ENCODE measurements at regions not wholly inside any gene's neighbourhood (a gene's known extent, or its start where the extent isn't known, plus 50 kb on each side); places are given as distances from the start of the nearest gene placed in this dataset.

DNA sequence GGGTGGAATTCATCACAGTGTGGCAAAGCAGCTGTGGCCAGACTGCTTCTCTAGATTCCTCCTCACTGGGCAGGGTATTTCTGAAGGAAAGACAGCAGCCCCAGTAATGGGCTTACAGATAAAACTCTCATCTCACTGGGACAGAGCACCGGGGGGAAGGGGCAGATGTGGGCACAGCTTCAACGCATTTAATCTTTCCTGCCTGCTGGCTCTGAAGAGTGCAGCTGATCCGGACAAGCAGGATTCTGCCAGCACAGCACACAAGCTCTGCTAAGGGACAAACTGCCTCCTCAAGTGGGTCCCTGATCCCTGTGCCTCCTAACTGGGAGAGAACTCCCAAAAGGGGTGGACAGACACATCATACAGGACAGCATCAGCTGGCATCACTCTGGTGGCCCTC, 779.9 kb upstream of the CNTNAP5 start:
- H3K36me3 ChIP-seq (ENCODE audit: control insufficient read depth, insufficient read depth, low read length) = no peaks in the 10 kb centered on the region
- no peaks in the 10 kb centered on the region for H3K27me3 ChIP-seq (ENCODE audit: control insufficient read depth, insufficient read depth, low read length)
- TF ChIP-seq, protein P1, sequence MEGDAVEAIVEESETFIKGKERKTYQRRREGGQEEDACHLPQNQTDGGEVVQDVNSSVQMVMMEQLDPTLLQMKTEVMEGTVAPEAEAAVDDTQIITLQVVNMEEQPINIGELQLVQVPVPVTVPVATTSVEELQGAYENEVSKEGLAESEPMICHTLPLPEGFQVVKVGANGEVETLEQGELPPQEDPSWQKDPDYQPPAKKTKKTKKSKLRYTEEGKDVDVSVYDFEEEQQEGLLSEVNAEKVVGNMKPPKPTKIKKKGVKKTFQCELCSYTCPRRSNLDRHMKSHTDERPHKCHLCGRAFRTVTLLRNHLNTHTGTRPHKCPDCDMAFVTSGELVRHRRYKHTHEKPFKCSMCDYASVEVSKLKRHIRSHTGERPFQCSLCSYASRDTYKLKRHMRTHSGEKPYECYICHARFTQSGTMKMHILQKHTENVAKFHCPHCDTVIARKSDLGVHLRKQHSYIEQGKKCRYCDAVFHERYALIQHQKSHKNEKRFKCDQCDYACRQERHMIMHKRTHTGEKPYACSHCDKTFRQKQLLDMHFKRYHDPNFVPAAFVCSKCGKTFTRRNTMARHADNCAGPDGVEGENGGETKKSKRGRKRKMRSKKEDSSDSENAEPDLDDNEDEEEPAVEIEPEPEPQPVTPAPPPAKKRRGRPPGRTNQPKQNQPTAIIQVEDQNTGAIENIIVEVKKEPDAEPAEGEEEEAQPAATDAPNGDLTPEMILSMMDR (IDR thresholded peaks at IDR 0.05; ENCODE audit: insufficient read depth, low read length, poor library complexity, severe bottlenecking) = no peak
- H3K4me3 ChIP-seq (ENCODE audit: low read depth, low read length) = no peak overlapping the region
- DNase-seq (ENCODE audit: low read depth) = no peak

DNA sequence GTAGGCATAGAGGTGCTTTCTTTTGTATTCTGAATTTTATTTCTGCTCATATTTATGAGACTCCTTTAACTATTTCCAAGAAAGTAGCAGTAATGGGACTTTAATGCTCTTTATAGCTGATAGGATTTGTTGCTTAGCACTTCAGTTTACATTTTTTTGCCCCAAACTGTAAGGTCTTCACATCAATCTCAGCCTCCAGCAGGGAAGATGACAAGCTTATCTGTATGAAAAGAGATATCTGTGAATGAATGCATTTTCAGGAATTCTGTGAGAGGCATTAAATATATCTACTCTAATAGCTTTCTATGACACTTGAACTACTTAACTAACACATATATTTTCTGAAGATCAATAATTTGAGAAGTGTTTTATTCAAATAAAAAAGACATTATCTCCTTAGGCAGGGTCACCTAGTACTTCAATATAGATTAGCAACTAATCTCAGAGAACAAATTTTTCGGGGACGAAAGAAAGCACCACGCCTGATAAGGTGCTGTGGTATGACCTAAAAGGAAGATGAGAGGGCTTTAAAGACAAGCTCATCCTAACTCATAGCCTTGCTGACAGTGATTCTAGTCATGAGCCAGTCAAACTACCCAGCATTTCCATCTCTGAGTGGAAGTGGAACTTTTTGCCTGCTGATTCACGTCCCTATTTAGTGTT, 766.1 kb upstream of the CNTNAP5 start:
- no peak overlapping the region for H3K4me3 ChIP-seq (ENCODE audit: low read depth, low read length)
- DNase-seq (ENCODE audit: low read depth) = no peak
- no peaks in the 10 kb centered on the region for H3K27me3 ChIP-seq (ENCODE audit: control insufficient read depth, insufficient read depth, low read length)
- no peaks in the 10 kb centered on the region for H3K36me3 ChIP-seq (ENCODE audit: control insufficient read depth, insufficient read depth, low read length)
- TF ChIP-seq, protein P1 (IDR thresholded peaks at IDR 0.05; ENCODE audit: insufficient read depth, low read length, poor library complexity, severe bottlenecking) = no peak

DNA sequence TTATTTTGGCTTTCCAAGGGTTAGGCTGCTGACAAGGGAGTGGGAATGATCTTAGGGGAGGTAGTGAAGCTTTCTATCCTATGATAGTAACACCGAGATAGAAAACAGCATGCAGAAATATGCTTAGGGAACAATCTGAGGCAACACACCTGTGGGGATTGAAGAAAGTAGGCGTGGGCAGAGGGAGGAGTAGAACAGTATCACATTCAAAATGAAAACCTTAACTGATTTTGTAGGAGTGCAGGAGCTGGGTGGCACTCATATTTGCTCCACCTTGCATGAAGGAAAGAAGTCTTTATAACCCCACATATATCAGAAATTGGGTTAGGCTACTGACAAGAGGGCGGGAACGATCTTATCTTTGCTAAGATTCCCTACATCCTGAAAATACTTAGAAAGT, 762.2 kb upstream of the CNTNAP5 start:
- TF ChIP-seq, protein P1 (IDR thresholded peaks at IDR 0.05; ENCODE audit: insufficient read depth, low read length, poor library complexity, severe bottlenecking) = no peak
- no peak for DNase-seq (ENCODE audit: low read depth)
- Histone ChIP-seq H3K4me3 (ENCODE audit: low read depth, low read length) (no peak overlapping the region), H3K36me3 (ENCODE audit: control insufficient read depth, insufficient read depth, low read length) (no peaks in the 10 kb centered on the region), H3K27me3 (ENCODE audit: control insufficient read depth, insufficient read depth, low read length) (no peaks in the 10 kb centered on the region)

DNA sequence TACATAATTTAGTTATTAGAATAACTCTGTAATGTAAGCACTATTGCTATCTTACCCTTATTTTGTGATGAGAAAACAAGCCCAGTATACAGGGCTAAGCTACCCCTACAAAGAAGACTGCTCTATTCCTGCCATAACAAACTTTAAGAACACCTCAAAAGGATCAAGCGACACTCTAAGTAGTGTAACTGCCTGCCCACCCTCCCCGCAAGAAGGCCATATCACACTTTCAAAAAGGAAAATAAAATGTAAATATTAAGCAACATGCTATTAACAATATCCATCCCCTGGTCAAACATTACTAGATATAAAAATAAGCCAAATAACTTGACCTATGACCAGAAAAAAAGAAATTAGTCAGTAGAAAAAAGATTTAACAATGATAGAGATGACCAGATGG, 741.7 kb upstream of the CNTNAP5 start:
- Histone ChIP-seq H3K4me3 (ENCODE audit: low read depth, low read length) (no peak overlapping the region), H3K27me3 (ENCODE audit: control insufficient read depth, insufficient read depth, low read length) (no peaks in the 10 kb centered on the region), H3K36me3 (ENCODE audit: control insufficient read depth, insufficient read depth, low read length) (no peaks in the 10 kb centered on the region)
- TF ChIP-seq, protein P1 (IDR thresholded peaks at IDR 0.05; ENCODE audit: insufficient read depth, low read length, poor library complexity, severe bottlenecking) = no peak
- DNase-seq (ENCODE audit: low read depth) = no peak

DNA sequence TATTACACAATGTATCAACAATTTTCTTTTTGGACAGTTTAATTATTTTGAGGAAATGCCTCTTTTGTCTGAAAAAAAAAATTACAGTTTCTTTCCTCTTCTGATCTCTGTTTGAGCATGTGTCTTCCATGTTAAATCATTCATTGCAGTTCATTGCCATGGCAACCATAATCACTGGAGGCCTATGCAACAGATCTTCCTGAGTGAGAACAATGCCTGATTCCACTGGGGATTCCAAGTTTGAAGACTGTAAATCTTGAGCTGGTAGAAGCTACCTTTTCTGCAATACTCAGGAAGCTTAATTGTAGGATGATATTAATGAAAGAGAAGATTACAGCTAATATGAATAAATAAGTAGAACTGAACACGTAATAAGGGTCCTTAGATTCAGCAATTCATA, 721.4 kb upstream of the CNTNAP5 start:
- no peak for DNase-seq (ENCODE audit: low read depth)
- TF ChIP-seq, protein P1 (IDR thresholded peaks at IDR 0.05; ENCODE audit: insufficient read depth, low read length, poor library complexity, severe bottlenecking) = no peak

More for the DNA sequence above, 721.4 kb upstream of the CNTNAP5 start:
- Histone ChIP-seq H3K4me3 (ENCODE audit: low read depth, low read length) (no peak overlapping the region), H3K27me3 (ENCODE audit: control insufficient read depth, insufficient read depth, low read length) (no peaks in the 10 kb centered on the region), H3K36me3 (ENCODE audit: control insufficient read depth, insufficient read depth, low read length) (no peaks in the 10 kb centered on the region)
